HEK293T (cell line): ENCODE measurements at regions not wholly inside any gene's neighbourhood (a gene's known extent, or its start where the extent isn't known, plus 50 kb on each side); places are given as distances from the start of the nearest gene placed in this dataset.

ENCODE experiments used
- ARNT ChIP-seq: fragments of 450-650 bp; IDR thresholded peaks from 2 replicates; pipeline ENCODE4 v1.6.1; 2017; ENCODE audit warnings: mild to moderate bottlenecking
- BHLHE40 ChIP-seq: fragments of 450-650 bp; IDR thresholded peaks from 2 replicates; pipeline ENCODE4 v1.6.1; 2016; ENCODE audit warnings: mild to moderate bottlenecking, moderate library complexity, borderline replicate concordance
- ELF4 ChIP-seq: fragments of 450-650 bp; IDR thresholded peaks from 2 replicates; pipeline ENCODE4 v1.6.1; 2017; ENCODE audit warnings: antibody characterized with exemption
- FOXA1 ChIP-seq: fragments of 450-650 bp; IDR thresholded peaks from 2 replicates; pipeline ENCODE4 v1.6.1; 2016; ENCODE audit warnings: mild to moderate bottlenecking
- FOXK2 ChIP-seq: fragments of 450-650 bp; IDR thresholded peaks from 2 replicates; pipeline ENCODE4 v1.6.1; 2016; ENCODE audit warnings: mild to moderate bottlenecking
- FOXM1 ChIP-seq: fragments of 450-650 bp; IDR thresholded peaks from 2 replicates; pipeline ENCODE4 v1.6.1; 2017; ENCODE audit warnings: mild to moderate bottlenecking, borderline replicate concordance
- HDGF ChIP-seq: fragments of 450-650 bp; IDR thresholded peaks from 2 replicates; pipeline ENCODE4 v1.6.1; 2017; ENCODE audit warnings: antibody characterized with exemption, borderline replicate concordance
- NFRKB ChIP-seq: fragments of 450-650 bp; IDR thresholded peaks from 2 replicates; pipeline ENCODE4 v1.6.1; 2016; ENCODE audit warnings: mild to moderate bottlenecking, moderate library complexity
- SP1 ChIP-seq: fragments of 450-650 bp; IDR thresholded peaks from 2 replicates; pipeline ENCODE4 v1.6.1; 2017
- TARDBP ChIP-seq: fragments of 450-650 bp; IDR thresholded peaks from 2 replicates; pipeline ENCODE4 v1.6.1; 2016
- ZNF384 ChIP-seq: fragments of 450-650 bp; IDR thresholded peaks from 2 replicates; pipeline ENCODE4 v1.6.1; 2016
- TF ChIP-seq, protein P1 (sequence below): fragments of 450-650 bp; IDR thresholded peaks from 2 replicates; pipeline ENCODE4 v1.6.1; 2016

DNA sequence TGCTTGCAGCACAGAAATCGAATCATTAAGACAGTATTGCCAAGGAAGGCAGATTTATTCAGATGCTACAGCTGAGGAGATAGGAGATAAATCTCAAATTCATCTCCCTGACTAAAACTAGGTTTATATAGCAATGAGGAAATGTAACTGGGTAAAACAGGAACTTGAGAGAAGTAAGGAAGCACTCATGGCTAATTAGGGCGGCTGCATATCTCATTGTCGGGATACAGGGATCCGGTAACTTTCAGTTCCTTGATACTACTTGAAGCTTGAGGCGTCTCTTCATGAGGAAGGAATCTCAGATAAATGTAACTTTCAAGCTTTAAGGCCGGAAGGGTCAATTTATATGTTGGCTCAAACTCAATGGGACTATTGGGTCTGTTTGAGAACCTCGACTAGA lies 129.2 kb upstream of the WDR1 start:
- no peak for TF ChIP-seq ARNT
- no peak for TF ChIP-seq TARDBP
- TF ChIP-seq BHLHE40, result no peak
- no peak for TF ChIP-seq SP1
- no peak for TF ChIP-seq FOXK2
- TF ChIP-seq, protein P1, sequence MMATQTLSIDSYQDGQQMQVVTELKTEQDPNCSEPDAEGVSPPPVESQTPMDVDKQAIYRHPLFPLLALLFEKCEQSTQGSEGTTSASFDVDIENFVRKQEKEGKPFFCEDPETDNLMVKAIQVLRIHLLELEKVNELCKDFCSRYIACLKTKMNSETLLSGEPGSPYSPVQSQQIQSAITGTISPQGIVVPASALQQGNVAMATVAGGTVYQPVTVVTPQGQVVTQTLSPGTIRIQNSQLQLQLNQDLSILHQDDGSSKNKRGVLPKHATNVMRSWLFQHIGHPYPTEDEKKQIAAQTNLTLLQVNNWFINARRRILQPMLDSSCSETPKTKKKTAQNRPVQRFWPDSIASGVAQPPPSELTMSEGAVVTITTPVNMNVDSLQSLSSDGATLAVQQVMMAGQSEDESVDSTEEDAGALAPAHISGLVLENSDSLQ, result no peak
- no peak for TF ChIP-seq NFRKB
- TF ChIP-seq ELF4, result no peak
- TF ChIP-seq ZNF384, result no peak
- no peak for TF ChIP-seq FOXM1
- no peak for TF ChIP-seq FOXA1
- no peak for TF ChIP-seq HDGF
